SK-N-MC (cell line): ENCODE measurements at regions not wholly inside any gene's neighbourhood (a gene's known extent, or its start where the extent isn't known, plus 50 kb on each side); places are given as distances from the start of the nearest gene placed in this dataset.
"Not testable (repeated sequence)": the region's sequence is repeated elsewhere in the genome, so short reads cannot be mapped to it uniquely, and the experiment has no call there.

Experiments used
- EZH2 ChIP-seq: fragments of 200-600 bp; sonication (generic); IDR thresholded peaks from one replicate; pipeline ENCODE4 v1.6.1; 2017; ENCODE audit warnings: antibody characterized with exemption
- POLR2AphosphoS5 ChIP-seq: IDR thresholded peaks from 2 replicates; pipeline ENCODE4 v1.6.1; 2012; ENCODE audit warnings: mild to moderate bottlenecking, low read depth, low read length, borderline replicate concordance

DNA sequence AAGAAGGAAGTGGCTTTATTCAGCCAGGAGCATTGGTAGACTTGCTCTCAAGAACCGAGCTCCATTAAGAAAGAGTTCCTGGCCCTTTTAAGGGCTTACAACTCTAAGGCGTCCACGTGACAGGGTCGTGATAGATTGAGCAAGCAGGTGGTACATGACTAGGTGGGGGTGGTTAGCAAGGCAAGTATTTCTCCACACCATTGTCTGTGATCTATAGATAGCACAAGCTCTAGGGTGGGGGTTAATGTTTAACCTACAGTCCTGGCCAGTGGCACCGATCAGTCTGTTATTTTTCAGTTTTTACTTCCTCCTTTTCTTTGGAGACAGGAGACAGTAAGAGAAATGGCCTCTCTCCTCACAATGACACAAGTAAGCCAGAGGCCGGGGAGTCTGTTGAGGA lies 215.1 kb downstream of the UQCRFS1 start:
- not testable (repeated sequence) for TF ChIP-seq POLR2AphosphoS5, EZH2
